GM12878 (cell line): ENCODE measurements at regions not wholly inside any gene's neighbourhood (a gene's known extent, or its start where the extent isn't known, plus 50 kb on each side); places are given as distances from the start of the nearest gene placed in this dataset.

ENCODE experiments used
- ATAC-seq: fragments of 200-7000 bp; cut with Tn5 transposase; 3 replicates; pipeline ENCODE4 v1.9.1; 2020; ENCODE audit warnings: mild to moderate bottlenecking, moderate library complexity
- BruUV-seq: library from RNA; stranded (reverse); fragments of 400-500 nt; replicated peaks from 2 replicates; lab custom pipeline; 2021; lab: Mats Ljungman, UMichigan
- CTCF ChIA-PET: fragments of 300-600 bp; sonication (Branson Sonifier 250); formaldehyde crosslinking; extraction: SDS; loops from one replicate; lab custom pipeline; 2021; ENCODE audit warnings: inconsistent platforms; lab: Yijun Ruan, JAX
- POLR2A ChIA-PET: fragments of 350-600 bp; formaldehyde crosslinking; extraction: SDS; loops from one replicate; lab custom pipeline; 2021; ENCODE audit warnings: inconsistent platforms; lab: Charles Lee
- RAD21 ChIA-PET: fragments of 300-600 bp; sonication (Branson Sonifier 250); formaldehyde crosslinking; loops from one replicate; lab custom pipeline; 2023; ENCODE audit warnings: antibody characterized with exemption; ENCODE audit not compliant: unreplicated experiment; lab: Charles Lee
- SMC1A ChIA-PET: fragments of 300-600 bp; sonication (Branson Sonifier 250); formaldehyde crosslinking; loops from one replicate; lab custom pipeline; 2023; ENCODE audit not compliant: unreplicated experiment, uncharacterized antibody; lab: Charles Lee
- DNase-seq: peaks from one replicate; pipeline ENCODE4 v3.0.0-alpha.2; 2011; ENCODE audit warnings: low read depth, low spot score
- FAIRE-seq: peaks from 3 replicates; lab custom pipeline; 2011; peaks lifted over from hg19 to GRCh38; lab: Jason Lieb, UNC
- H2AFZ ChIP-seq: 2 replicates; pipeline ENCODE4 v1.6.0; 2011; ENCODE audit warnings: low read depth, low read length, control low read depth; ENCODE audit not compliant: control insufficient read depth
- H3K27ac ChIP-seq: 2 replicates; pipeline ENCODE4 v1.5.1; 2011; ENCODE audit warnings: control low read depth; ENCODE audit not compliant: control insufficient read depth, insufficient read depth
- H3K27me3 ChIP-seq, 2 experiments: replicated peaks in 1 of 2; 2 replicates each; pipeline versions ENCODE4 v1.6.0 to v1.6.1; 2011; ENCODE audit warnings: low read length in 1 of 2; ENCODE audit not compliant: control insufficient read depth in 2 of 2, insufficient read depth in 2 of 2
- H3K36me3 ChIP-seq, 2 experiments: 2 replicates each; pipeline ENCODE4 v1.5.1; 2011; ENCODE audit warnings: low read length in 1 of 2; ENCODE audit not compliant: control insufficient read depth in 2 of 2, insufficient read depth in 2 of 2
- H3K4me1 ChIP-seq: 2 replicates; pipeline ENCODE4 v1.6.1; 2011; ENCODE audit warnings: mild to moderate bottlenecking, low read length, moderate library complexity, mixed read lengths; ENCODE audit not compliant: control insufficient read depth, insufficient read depth
- H3K4me2 ChIP-seq: 2 replicates; pipeline ENCODE4 v1.6.0; 2011; ENCODE audit warnings: control low read depth; ENCODE audit not compliant: control insufficient read depth, insufficient read depth
- H3K4me3 ChIP-seq: fragments of 200-600 bp; sonication (generic); 2 replicates; pipeline ENCODE4 v1.5.1; 2016
- H3K79me2 ChIP-seq: 2 replicates; pipeline ENCODE4 v1.6.0; 2011; ENCODE audit warnings: low read length; ENCODE audit not compliant: control insufficient read depth, insufficient read depth
- H3K9ac ChIP-seq: 2 replicates; pipeline ENCODE4 v1.8.0; 2011; ENCODE audit warnings: low read length, control low read depth, mixed read lengths; ENCODE audit not compliant: control insufficient read depth, insufficient read depth
- H3K9me3 ChIP-seq: replicated peaks from 3 replicates; pipeline ENCODE4 v1.5.1; 2011; ENCODE audit warnings: mild to moderate bottlenecking, low read length; ENCODE audit not compliant: control insufficient read depth, insufficient read depth
- H4K20me1 ChIP-seq: 2 replicates; pipeline ENCODE4 v1.6.0; 2011; ENCODE audit not compliant: control insufficient read depth, insufficient read depth
- NFIC ChIP-seq: IDR thresholded peaks from 2 replicates; pipeline ENCODE4 v1.6.1; 2012; ENCODE audit warnings: low read depth, mild to moderate bottlenecking, inconsistent platforms, low read length, moderate library complexity
- TBL1XR1 ChIP-seq: IDR thresholded peaks from 2 replicates; pipeline ENCODE4 v1.6.1; 2012; ENCODE audit warnings: low read depth, low read length, improper control_type of control experiment
- WGBS: methylation state at CpG from one replicate; pipeline ENCODE4 v1.1.6; 2016; ENCODE audit warnings: low lambda C conversion rate; ENCODE audit not compliant: insufficient replicate concordance, insufficient coverage; ENCODE audit errors: missing lambda C conversion rate; 5-methylcytosine and 5-hydroxymethylcytosine counted together
- in situ Hi-C: fragments of 300-500 bp; cut with MboI; formaldehyde crosslinking; loops from 9 replicates; pipeline ENCODE4 v1.14.3; 2018; ENCODE audit warnings: mixed read lengths
- intact Hi-C: fragments of 100-400 bp; cut with micrococcal nuclease; formaldehyde crosslinking; loops from one replicate; pipeline ENCODE4 v1.14.2; 2022; ENCODE audit not compliant: unreplicated experiment
- TF ChIP-seq, protein P1 (sequence below): IDR thresholded peaks from 2 replicates; pipeline ENCODE4 v1.6.1; 2012; ENCODE audit warnings: mild to moderate bottlenecking, low read depth, low read length
- TF ChIP-seq, protein P2 (sequence below): IDR thresholded peaks from 2 replicates; pipeline ENCODE4 v1.6.1; 2011; ENCODE audit warnings: borderline replicate concordance, low read depth, mild to moderate bottlenecking, moderate library complexity, low read length; ENCODE audit not compliant: insufficient read depth, poor library complexity, severe bottlenecking

DNA sequence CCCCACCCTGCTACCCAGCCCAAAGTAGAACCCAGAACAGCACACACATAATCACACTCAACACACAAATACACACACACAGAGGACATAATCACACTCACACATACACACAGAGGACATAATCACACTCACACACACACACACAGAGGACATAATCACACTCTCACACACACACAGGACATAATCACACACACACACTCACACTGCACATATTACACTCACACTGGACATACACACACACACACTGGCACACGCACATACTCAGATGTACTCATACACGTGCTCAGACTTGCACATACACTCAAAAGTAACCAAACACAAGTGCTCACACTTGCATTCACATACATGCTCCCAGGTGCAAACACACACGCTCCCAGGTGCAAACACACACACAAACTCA lies 54.3 kb upstream of the CAMK1G start:
- intact Hi-C loops (no loop called here), in situ Hi-C loops (no loop called here)
- ChIA-PET RAD21 (no interaction called here), POLR2A (no interaction called here), SMC1A (no interaction called here)
- no peaks in the 10 kb centered on the region for H3K9me3 ChIP-seq
- BruUV-seq = no TSS peak
- no peaks in the 10 kb centered on the region for H3K36me3 ChIP-seq
- FAIRE-seq (no peak), ATAC-seq (no peak)
- no peaks in the 10 kb centered on the region for H4K20me1 ChIP-seq
- no peak overlapping the region for H3K9ac ChIP-seq
- H2AFZ ChIP-seq = no peak overlapping the region
- WGBS = 2% methylated on average over 3 of the region's 3 CpGs
- peaks cover 0 to 3% of the 10 kb centered on the region in 2 experiments; a peak in 1 of 4 replicates for H3K27me3 ChIP-seq
- no peak overlapping the region for H3K27ac ChIP-seq
- TF ChIP-seq TBL1XR1 (no peak), NFIC (0 out of 2 replicates have a peak, but pooled peaks have one; percentile 33)
- TF ChIP-seq, protein P1, sequence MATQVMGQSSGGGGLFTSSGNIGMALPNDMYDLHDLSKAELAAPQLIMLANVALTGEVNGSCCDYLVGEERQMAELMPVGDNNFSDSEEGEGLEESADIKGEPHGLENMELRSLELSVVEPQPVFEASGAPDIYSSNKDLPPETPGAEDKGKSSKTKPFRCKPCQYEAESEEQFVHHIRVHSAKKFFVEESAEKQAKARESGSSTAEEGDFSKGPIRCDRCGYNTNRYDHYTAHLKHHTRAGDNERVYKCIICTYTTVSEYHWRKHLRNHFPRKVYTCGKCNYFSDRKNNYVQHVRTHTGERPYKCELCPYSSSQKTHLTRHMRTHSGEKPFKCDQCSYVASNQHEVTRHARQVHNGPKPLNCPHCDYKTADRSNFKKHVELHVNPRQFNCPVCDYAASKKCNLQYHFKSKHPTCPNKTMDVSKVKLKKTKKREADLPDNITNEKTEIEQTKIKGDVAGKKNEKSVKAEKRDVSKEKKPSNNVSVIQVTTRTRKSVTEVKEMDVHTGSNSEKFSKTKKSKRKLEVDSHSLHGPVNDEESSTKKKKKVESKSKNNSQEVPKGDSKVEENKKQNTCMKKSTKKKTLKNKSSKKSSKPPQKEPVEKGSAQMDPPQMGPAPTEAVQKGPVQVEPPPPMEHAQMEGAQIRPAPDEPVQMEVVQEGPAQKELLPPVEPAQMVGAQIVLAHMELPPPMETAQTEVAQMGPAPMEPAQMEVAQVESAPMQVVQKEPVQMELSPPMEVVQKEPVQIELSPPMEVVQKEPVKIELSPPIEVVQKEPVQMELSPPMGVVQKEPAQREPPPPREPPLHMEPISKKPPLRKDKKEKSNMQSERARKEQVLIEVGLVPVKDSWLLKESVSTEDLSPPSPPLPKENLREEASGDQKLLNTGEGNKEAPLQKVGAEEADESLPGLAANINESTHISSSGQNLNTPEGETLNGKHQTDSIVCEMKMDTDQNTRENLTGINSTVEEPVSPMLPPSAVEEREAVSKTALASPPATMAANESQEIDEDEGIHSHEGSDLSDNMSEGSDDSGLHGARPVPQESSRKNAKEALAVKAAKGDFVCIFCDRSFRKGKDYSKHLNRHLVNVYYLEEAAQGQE = no peak
- TF ChIP-seq, protein P2, sequence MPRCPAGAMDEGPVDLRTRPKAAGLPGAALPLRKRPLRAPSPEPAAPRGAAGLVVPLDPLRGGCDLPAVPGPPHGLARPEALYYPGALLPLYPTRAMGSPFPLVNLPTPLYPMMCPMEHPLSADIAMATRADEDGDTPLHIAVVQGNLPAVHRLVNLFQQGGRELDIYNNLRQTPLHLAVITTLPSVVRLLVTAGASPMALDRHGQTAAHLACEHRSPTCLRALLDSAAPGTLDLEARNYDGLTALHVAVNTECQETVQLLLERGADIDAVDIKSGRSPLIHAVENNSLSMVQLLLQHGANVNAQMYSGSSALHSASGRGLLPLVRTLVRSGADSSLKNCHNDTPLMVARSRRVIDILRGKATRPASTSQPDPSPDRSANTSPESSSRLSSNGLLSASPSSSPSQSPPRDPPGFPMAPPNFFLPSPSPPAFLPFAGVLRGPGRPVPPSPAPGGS = peak; percentile 95
- TF ChIP-seq, all 136 proteins: peak for 2
- DNase-seq = no peak
- Histone ChIP-seq H3K4me3 (no peak overlapping the region), H3K79me2 (no peaks in the 10 kb centered on the region), H3K4me2 (no peak overlapping the region), H3K4me1 (no peaks in the 10 kb centered on the region)
- CTCF ChIA-PET = interaction anchor here (1.7 kb wide), 1 partner anchor 37 kb away, joined by 7 read pairs; no protein-coding TSS in a partner anchor
